Osteoblast (primary cell): ENCODE measurements at regions not wholly inside any gene's neighbourhood (a gene's known extent, or its start where the extent isn't known, plus 50 kb on each side); places are given as distances from the start of the nearest gene placed in this dataset.

ENCODE experiments used
- DNase-seq: peaks from one replicate; pipeline ENCODE4 v3.0.0; 2011; ENCODE audit warnings: low spot score, mixed read lengths; ENCODE audit not compliant: insufficient read length; ENCODE audit errors: missing footprints
- H2AFZ ChIP-seq: 2 replicates; pipeline ENCODE4 v1.6.0; 2011; ENCODE audit warnings: mild to moderate bottlenecking, low read length
- H3K27ac ChIP-seq: 2 replicates; pipeline ENCODE4 v1.5.1; 2011; ENCODE audit warnings: mild to moderate bottlenecking, low read depth, low read length, moderate library complexity
- H3K27me3 ChIP-seq: 2 replicates; pipeline ENCODE4 v1.6.0; 2012; ENCODE audit warnings: mild to moderate bottlenecking, control low read depth, inconsistent platforms, low read length, moderate library complexity; ENCODE audit not compliant: insufficient read depth
- H3K36me3 ChIP-seq: 2 replicates; pipeline ENCODE4 v1.5.1; 2011; ENCODE audit warnings: mild to moderate bottlenecking, low read length, control low read depth, moderate library complexity; ENCODE audit not compliant: insufficient read depth
- H3K4me1 ChIP-seq: 2 replicates; pipeline ENCODE4 v1.5.1; 2011; ENCODE audit warnings: mild to moderate bottlenecking, low read length, control low read depth, moderate library complexity; ENCODE audit not compliant: insufficient read depth
- H3K4me2 ChIP-seq: 2 replicates; pipeline ENCODE4 v1.6.0; 2011; ENCODE audit warnings: mild to moderate bottlenecking, low read length; ENCODE audit not compliant: insufficient read depth
- H3K4me3 ChIP-seq: fragments of 200-600 bp; sonication (generic); 3 replicates; pipeline ENCODE4 v1.5.1; 2012; ENCODE audit warnings: mild to moderate bottlenecking, low read length, inconsistent platforms; ENCODE audit not compliant: insufficient read depth
- H3K79me2 ChIP-seq: 2 replicates; pipeline ENCODE4 v1.6.0; 2012; ENCODE audit warnings: mild to moderate bottlenecking, low read length, control low read depth, inconsistent platforms; ENCODE audit not compliant: insufficient read depth
- H3K9me3 ChIP-seq: 2 replicates; pipeline ENCODE4 v1.5.1; 2011; ENCODE audit warnings: low read depth, low read length, control low read depth
- H4K20me1 ChIP-seq: 2 replicates; pipeline ENCODE4 v1.6.0; 2012; ENCODE audit warnings: mild to moderate bottlenecking, low read length, control low read depth; ENCODE audit not compliant: insufficient read depth
- TF ChIP-seq, protein P1 (sequence below): IDR thresholded peaks from 2 replicates; pipeline ENCODE4 v1.5.1; 2011; ENCODE audit warnings: mild to moderate bottlenecking, low read depth, low read length, moderate library complexity; ENCODE audit errors: extremely low read depth

DNA sequence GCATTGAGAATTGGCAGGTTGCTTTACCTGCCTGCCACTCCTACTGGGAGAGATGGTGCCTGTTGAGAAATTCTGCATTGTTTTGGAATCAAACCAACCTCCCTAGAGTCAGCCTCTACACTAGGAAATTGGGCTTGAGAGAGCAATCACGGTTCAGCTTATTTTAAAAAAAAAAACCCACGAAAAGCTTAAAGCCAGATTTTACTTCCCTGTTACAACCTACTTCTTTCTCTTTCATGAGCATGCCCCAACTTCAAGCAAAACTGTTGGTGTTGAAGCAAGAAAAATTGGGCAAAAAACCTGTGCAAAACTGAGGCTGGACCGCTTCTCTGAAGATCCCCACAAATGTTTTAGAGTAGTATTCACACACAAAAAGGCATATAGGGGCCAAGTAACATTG lies 134.6 kb upstream of the ZEB2 start:
- H3K36me3 ChIP-seq = no peaks in the 10 kb centered on the region
- no peaks in the 10 kb centered on the region for H3K27me3 ChIP-seq
- no peak overlapping the region for H3K27ac ChIP-seq
- H3K79me2 ChIP-seq = no peaks in the 10 kb centered on the region
- H4K20me1 ChIP-seq = no peaks in the 10 kb centered on the region
- no peak overlapping the region for H3K4me3 ChIP-seq
- no peak for DNase-seq
- TF ChIP-seq, protein P1, sequence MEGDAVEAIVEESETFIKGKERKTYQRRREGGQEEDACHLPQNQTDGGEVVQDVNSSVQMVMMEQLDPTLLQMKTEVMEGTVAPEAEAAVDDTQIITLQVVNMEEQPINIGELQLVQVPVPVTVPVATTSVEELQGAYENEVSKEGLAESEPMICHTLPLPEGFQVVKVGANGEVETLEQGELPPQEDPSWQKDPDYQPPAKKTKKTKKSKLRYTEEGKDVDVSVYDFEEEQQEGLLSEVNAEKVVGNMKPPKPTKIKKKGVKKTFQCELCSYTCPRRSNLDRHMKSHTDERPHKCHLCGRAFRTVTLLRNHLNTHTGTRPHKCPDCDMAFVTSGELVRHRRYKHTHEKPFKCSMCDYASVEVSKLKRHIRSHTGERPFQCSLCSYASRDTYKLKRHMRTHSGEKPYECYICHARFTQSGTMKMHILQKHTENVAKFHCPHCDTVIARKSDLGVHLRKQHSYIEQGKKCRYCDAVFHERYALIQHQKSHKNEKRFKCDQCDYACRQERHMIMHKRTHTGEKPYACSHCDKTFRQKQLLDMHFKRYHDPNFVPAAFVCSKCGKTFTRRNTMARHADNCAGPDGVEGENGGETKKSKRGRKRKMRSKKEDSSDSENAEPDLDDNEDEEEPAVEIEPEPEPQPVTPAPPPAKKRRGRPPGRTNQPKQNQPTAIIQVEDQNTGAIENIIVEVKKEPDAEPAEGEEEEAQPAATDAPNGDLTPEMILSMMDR = no peak
- no peaks in the 10 kb centered on the region for H3K9me3 ChIP-seq
- H3K4me1 ChIP-seq = peaks cover 5% of the 10 kb centered on the region
- no peak overlapping the region for H2AFZ ChIP-seq
- H3K4me2 ChIP-seq = no peak overlapping the region

DNA sequence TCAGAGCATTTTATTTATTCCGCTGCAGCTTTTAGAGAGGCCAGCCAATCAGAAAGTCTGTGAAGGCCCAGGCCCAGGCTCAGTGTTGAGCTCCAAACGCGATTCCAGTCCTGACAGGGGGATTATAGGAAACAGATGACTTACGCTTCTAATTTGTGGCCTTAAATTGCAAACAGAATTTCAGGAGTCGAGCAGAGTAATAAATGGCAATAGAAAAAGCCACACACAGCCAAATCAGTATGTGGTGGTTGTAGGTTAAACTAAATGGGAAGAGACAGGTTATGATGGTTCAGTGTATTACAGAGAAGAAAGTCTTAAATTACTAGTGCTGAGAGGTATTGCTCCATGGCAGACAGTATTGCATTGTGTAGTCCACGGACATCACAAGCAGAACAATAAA lies 131.0 kb upstream of the ZEB2 start:
- H3K27ac ChIP-seq = no peak overlapping the region

DNA sequence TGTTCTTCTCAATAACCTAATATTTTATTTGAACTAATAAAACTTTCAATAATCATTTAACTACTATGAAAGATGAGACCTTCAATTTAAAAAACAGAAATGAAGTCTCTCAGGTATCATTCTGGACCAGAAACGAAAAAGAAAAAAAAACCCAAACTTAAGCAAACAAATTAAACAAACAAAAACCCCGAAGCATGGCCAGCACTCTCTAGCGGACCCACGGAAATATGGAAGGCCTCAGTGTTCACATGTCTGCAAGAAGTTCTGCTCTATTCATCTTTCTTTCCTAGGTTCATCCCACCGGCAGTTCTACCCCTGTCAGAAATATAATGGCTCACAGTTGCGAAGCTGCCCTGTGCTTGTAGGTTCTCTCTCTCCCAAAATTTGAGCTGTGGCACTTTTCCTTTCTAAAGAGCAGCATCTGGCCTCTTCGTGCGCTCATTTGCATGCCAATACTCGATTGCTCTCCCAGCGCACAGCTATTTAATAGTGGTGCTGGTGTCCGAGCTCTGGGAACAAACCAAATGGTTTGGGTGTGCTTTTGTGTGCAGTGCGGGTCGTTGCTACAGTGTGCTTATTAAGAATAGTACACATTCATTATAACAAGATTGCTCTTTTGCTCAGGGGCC lies 129.0 kb upstream of the ZEB2 start:
- Histone ChIP-seq H3K36me3 (no peaks in the 10 kb centered on the region), H3K9me3 (no peaks in the 10 kb centered on the region), H3K4me3 (no peak overlapping the region), H3K27me3 (no peaks in the 10 kb centered on the region), H3K4me2 (no peak overlapping the region), H2AFZ (no peak overlapping the region), H4K20me1 (no peaks in the 10 kb centered on the region), H3K4me1 (peaks cover 7% of the 10 kb centered on the region), H3K79me2 (no peaks in the 10 kb centered on the region), H3K27ac (no peak overlapping the region)
- peak; percentile 14 for DNase-seq
- TF ChIP-seq, protein P1 = no peak

More for the DNA sequence above, 131.0 kb upstream of the ZEB2 start:
- H3K4me3 ChIP-seq = no peak overlapping the region
- no peak overlapping the region for H3K4me2 ChIP-seq
- TF ChIP-seq, protein P1 = no peak
- H3K27me3 ChIP-seq = no peaks in the 10 kb centered on the region
- H3K79me2 ChIP-seq = no peaks in the 10 kb centered on the region
- H2AFZ ChIP-seq = no peak overlapping the region
- DNase-seq = no peak
- no peaks in the 10 kb centered on the region for H3K36me3 ChIP-seq
- H3K4me1 ChIP-seq = no peaks in the 10 kb centered on the region
- no peaks in the 10 kb centered on the region for H4K20me1 ChIP-seq
- no peaks in the 10 kb centered on the region for H3K9me3 ChIP-seq

DNA sequence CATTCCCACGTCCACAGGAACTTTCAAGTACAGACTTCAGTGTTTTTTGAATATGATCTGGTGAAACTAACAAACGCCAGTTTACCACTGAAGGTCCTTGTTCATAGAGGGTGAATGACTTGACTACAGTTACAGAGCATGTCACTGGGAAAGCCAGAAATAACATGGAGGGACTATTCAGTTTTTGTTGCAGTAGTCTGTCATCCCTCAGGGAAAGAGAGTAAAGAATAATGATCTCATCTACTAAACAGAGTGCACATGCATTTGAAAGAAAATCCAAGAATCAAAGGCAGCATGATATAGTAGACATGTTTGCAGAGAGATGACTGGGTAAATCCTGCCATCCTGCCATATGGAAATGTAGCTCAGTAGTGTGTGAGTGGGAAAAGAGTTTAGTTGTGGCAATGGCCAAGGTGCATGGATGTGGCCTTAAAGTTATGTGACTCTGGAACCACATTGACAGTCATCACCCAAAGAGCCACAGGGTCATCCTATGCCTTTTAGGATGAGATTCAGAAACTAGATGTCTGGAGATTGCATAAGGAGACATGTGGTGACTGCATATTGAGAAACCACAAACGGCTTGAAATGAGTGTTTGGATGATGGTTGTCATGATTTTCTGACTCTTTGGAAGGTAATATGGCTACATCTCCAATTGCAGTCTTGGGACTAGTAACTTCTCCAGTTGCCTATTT lies 125.3 kb upstream of the ZEB2 start:
- Histone ChIP-seq H3K4me1 (peaks cover 7% of the 10 kb centered on the region), H3K27me3 (no peaks in the 10 kb centered on the region), H3K9me3 (no peaks in the 10 kb centered on the region), H3K4me3 (no peak overlapping the region), H3K36me3 (no peaks in the 10 kb centered on the region), H4K20me1 (no peaks in the 10 kb centered on the region), H3K27ac (peak overlapping the region; percentile 9), H3K4me2 (peak overlapping the region; percentile 4), H3K79me2 (no peaks in the 10 kb centered on the region), H2AFZ (peak overlapping the region; percentile 21)
- peak; percentile 72 for DNase-seq
- TF ChIP-seq, protein P1 = no peak
